ENCODE measurements at regions not wholly inside any gene's neighbourhood (a gene's known extent, or its start where the extent isn't known, plus 50 kb on each side); places are given as distances from the start of the nearest gene placed in this dataset.

DNA sequence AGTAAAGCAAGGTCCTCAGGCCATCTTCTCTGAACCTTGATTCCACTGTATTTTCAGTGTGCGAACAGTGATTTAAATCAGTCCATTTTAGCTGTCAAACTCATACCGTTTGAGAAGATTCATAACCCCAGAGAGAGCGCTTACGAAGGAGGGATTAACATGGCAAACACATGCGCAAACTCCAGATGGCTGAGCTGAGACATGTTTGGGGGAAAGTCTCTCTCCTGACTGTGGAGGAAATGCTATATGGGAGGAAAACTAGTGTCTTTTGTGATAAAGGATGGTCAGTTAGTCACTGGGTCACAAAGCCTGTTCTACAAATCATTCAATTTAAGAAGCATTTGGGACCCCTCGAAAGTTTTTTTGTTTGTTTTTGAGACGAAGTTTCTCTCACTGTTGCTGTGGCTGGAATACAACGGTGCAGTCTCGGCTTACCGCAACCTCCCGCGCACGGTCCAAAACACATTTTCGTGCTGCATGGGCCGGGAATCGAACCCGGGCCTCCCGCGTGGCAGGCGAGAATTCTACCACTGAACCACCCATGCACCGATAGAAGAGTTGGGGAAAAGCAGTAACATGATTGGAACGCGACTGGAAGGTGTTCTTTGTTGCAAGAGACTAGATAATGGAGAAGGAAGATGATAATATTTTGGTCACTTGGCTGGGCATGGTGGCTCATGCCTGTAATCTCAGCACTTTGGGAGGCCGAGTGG is 58.4 kb upstream of the CXADR start:
- DNase-seq (ENCODE audit: low spot score), result peak; percentile 28

DNA sequence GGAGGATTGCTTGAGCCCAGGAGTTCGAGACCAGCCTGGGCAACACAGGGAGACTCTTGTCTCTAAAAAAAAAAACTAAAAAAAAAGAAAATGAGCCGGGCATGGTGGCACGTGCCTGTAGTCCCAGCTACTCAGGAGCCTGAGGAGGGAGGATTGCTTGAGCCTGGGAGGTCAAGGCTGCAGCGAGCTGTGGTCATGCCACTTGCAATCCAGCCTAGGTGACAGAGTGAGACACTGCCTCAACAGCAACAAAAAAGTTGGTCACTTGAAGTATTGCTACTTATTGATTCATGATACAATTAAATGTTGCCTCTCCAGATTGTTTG is 57.9 kb upstream of the CXADR start:
- no peak for DNase-seq (ENCODE audit: low spot score)

DNA sequence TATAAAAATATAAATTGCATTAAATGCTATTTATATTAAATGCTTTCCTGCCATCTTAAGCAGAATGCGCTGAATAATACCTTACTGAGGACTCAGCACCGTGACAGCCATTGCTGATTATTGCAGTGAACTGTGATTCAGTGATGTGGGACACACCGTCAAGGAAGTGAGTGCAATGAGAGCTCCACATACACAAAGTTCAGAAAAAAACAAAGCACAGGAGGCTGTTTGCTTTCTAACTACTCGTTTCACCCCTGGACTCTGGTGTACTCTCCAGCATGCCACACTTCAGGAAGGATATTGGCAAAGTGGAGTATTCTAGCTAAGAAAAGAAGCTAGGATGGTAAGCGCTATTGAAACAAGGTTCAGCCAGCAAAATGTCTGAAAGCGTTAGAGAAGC is 57.4 kb upstream of the CXADR start:
- no peak for DNase-seq (ENCODE audit: low spot score)

DNA sequence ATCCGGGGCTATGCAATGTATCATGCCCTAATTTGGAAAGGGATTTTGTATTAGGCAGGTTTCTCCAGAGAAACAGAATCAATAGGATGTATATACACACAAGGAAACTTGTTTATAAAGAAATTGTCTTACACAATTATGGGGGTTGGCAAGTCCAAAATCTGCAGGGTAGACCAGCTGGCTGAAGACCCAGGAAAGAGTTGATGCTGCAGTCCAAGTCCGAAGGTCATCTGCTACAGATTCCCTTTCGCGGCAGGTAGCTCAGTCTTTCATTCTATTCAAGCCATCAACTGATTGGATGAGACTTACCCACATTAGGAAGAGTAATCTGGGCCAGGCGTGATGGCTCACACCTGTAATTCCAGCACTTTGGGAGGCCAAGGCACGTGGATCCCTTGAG is 54.6 kb upstream of the CXADR start:
- no peak for DNase-seq (ENCODE audit: low spot score)

DNA sequence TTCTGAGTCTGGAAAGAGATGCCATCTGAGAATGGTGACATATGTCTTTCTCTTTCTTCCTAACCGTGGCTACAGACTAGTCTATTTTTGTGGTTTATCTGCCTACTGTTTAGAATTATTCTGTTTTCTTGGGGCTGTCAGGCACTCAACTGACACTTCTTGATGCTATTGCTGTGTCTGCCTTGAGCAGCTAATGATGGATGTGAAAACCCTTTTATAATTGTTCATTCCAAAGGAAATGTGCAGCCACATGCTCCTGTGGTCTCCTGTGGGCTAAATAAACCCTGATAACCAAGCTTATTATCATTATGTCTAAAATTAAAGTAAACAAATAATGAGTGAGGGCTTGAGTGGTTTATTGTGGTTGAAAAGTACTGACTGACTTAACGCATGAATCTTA is 52.7 kb upstream of the CXADR start:
- no peak for DNase-seq (ENCODE audit: low spot score)

DNA sequence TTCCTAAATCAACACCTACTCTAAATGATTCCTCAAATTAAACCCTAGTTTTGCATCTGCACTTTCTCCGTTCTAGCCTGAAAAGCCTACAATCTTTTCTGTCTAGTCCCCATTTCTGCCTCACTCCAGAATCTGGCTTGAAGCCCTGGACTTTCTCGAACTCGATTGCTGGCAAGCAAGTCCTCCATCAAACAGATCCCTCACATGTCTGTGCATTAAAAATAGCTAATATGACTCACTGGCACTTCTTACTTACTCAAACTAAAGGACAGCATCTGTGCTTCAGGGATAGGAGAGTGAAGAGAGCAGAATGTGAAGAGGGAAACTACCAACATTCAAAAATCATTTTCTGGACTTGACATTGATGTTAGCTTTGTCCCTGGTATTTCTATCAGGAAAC is 51.8 kb upstream of the CXADR start:
- no peak for DNase-seq (ENCODE audit: low spot score)

DNA sequence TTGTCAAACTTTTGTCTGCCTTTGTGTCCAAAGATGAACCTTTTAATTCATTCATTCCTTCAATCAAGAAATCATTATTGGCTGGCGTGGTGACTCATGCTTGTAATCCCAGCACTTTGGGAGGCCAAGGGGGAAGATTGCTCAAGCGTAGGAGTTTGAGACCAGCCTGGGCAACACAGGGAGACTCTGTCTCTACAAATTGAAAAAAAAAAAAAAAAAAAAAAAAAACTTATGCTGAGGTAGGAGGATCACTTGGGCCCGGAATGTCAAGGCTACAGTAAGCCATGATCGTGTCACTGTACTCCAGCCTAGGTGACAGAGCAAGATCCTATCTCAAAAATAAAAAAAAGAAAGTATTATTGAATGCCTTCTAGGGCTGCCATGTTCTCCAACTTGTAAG is 51.3 kb upstream of the CXADR start:
- DNase-seq (ENCODE audit: low spot score), result no peak

DNA sequence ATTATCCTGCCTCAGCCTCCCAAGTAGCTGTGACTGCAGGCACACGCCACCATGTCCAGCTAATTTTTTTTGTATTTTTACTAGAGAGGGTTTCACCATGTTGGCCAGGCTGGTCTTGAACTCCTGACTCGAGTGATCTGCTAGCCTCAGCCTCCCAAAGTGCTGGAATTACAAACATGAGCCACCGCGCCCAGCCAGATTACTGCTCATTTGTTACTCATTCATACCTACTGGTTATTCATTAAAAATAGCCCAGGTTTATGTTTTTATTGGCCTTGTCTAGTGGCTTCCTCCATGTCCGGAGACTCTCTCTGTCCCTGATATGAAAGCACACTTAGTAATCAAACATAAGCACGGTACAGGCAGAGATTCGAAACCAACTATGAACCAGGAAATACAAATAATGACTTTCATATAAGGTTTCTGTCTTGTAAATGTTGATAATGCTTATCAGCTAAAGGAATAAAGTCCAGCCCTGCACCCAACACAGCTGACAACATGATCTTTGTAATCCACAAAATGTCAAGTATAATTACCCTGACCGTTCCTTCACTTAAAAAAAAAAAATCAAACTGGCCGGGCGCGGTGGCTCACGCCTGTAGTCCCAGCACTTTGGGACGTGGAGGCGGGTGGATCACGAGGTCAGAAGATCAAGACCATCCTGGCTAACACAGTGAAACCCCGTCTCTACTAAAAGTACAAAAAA is 50.4 kb upstream of the CXADR start:
- no peak for DNase-seq (ENCODE audit: low spot score)
